Loucy (cell line): ENCODE measurements at regions not wholly inside any gene's neighbourhood (a gene's known extent, or its start where the extent isn't known, plus 50 kb on each side); places are given as distances from the start of the nearest gene placed in this dataset.

ENCODE experiments used
- EZH2phosphoT487 ChIP-seq: fragments of 200-600 bp; IDR thresholded peaks from 2 replicates; pipeline ENCODE4 v1.6.1; 2018; ENCODE audit warnings: antibody characterized with exemption, mild to moderate bottlenecking, moderate library complexity, borderline replicate concordance
- TF ChIP-seq, protein P1 (sequence below): fragments of 200-600 bp; sonication (generic); conservative IDR thresholded peaks from 2 replicates; pipeline ENCODE4 v1.5.1; 2014; ENCODE audit warnings: mild to moderate bottlenecking, antibody characterized with exemption, low read length

DNA sequence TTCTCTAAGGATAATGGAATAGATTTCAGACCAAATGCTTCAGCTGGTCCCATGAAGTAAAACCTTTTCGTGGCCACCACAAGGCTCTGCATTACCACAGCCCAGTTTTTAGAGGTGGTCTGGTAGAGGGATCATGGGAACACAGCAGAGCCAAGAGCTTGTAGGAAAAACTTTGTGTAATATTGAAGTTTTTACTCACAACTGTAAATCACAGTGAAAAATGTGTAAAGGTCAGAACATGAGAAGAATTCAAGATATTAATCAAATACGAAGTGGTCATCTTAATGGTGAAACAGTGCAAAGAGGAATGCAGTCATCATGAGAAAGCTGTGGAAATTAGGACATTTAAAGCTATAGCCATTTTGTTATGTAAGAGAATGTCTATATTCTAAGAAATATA is 197.5 kb downstream of the NPR3 start:
- TF ChIP-seq, protein P1, sequence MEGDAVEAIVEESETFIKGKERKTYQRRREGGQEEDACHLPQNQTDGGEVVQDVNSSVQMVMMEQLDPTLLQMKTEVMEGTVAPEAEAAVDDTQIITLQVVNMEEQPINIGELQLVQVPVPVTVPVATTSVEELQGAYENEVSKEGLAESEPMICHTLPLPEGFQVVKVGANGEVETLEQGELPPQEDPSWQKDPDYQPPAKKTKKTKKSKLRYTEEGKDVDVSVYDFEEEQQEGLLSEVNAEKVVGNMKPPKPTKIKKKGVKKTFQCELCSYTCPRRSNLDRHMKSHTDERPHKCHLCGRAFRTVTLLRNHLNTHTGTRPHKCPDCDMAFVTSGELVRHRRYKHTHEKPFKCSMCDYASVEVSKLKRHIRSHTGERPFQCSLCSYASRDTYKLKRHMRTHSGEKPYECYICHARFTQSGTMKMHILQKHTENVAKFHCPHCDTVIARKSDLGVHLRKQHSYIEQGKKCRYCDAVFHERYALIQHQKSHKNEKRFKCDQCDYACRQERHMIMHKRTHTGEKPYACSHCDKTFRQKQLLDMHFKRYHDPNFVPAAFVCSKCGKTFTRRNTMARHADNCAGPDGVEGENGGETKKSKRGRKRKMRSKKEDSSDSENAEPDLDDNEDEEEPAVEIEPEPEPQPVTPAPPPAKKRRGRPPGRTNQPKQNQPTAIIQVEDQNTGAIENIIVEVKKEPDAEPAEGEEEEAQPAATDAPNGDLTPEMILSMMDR, result no peak
- no peak for TF ChIP-seq EZH2phosphoT487
